HG03135 (cell line): ENCODE measurements at regions not wholly inside any gene's neighbourhood (a gene's known extent, or its start where the extent isn't known, plus 50 kb on each side); places are given as distances from the start of the nearest gene placed in this dataset.

Source experiments
- ATAC-seq: cut with Tn5 transposase; IDR thresholded peaks from one replicate; pipeline ENCODE4 v1.9.1; 2021; ENCODE audit warnings: mild to moderate bottlenecking, moderate library complexity; ENCODE audit not compliant: unreplicated experiment

DNA sequence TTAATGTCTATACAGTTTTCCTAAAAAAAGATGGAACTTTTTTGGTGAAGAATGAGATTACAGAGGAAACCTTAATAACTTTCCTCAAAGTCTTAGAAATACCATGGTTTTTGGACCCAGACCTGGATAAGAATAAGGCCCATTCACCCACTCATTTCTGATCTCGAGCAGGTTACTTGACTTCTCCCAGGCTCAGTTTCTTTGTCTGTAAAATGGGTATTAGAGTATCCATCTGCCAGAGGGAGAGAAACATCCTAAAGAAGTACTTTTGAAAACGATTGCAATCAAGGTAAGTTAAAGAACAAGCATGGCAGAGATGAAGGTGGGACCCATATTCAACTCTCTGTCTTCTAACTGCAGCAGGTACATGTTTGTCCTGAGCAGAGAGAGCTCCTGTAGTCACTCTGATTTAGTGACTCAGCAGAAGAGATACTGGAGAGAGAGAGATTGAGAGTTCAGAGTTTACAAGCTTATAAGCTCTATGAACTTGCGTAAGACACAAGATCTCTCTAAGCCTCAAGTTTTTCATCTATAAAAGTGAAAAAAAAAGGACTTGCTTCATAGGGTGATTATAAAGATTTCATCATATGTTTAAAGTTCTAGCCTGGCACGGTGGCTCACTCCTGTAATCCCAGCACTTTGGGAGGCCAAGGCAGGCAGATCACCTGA, 379.4 kb upstream of the SGCD start:
- no peak for ATAC-seq

DNA sequence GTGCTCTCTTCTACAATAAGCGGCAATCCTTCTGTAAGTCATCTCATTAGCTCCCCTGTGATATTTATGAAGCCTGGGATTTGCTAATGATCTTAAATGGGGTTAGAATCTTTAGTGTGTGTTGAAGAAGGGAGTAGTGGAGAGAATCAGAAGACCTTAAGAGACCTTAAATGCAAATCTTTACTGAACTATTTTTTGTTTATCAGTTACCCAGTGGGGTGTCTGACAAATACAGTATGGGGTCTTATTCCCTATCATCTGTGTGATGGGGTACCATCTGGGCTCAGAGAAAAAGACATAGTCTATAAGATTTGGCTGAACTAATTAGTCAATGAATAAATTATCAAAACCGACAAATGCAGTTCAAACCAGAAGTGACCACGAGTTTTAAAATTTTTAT, 378.4 kb upstream of the SGCD start:
- ATAC-seq: no peak

GRCh38 chr5:155952486-155953089, 374.4 kb upstream of the SGCD start:
- no peak for ATAC-seq

- ATAC-seq: no peak
Measured at GRCh38 chr5:155953335-155953734, 373.6 kb upstream of the SGCD start.

- ATAC-seq: no peak
Measured at GRCh38 chr5:155954701-155955445, 372.1 kb upstream of the SGCD start.

DNA sequence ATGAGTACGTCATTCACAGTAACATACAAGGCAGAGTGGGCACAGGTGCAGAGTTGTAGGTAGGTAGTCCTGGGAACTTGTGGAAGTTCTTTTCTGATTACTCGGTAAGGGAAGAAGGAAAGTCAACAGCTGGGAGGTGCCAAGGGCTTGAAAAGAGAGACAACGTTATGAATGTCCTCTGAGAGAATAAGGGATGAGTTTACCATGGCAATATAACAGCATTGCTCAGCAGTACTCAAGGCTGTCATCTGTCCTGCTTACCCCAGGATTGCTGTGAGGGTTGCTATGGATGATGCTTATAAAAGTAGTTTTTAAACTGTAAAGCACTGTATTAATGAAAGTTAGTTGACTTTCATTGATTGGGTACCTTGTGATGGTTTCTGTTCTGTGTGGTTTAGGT, 369.1 kb upstream of the SGCD start:
- no peak for ATAC-seq

DNA sequence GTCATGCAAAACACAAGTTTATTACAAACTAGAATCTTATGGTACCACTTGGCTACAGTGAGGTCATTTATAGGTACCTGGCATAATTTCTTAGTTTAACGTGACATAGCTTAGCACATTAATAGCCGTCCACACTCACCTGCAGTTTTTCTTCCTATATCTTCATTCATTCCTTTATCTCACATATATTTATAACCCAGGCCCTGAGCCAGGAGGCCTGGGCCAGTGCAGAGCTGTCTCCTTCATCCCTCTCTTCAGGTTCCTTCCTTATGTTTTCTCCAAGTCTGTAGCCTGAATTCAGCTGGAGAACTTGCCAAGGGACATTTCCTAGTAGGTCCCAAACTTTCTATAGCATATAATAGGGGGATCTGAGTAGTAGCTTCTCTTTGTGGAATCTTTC, 367.9 kb upstream of the SGCD start:
- ATAC-seq: no peak

DNA sequence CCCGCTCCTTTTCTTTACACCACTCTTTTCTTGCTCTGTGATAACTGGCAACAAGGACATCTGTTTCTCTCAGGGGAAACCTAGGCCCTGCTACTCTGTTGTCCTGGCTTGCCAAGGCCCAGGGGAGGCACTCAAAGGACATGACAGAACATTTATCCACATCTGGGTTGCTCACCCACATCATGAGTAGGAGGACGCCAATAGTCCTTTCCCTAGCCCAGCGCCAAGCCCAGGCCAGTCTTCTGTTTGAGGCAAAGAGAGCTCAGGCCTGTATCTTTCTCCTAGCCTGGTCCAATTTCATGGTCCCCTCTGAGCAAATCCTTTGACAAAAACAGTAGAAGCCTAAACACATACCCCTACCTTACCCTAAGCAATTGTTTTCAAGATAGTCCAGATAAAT, 366.8 kb upstream of the SGCD start:
- no peak for ATAC-seq

DNA sequence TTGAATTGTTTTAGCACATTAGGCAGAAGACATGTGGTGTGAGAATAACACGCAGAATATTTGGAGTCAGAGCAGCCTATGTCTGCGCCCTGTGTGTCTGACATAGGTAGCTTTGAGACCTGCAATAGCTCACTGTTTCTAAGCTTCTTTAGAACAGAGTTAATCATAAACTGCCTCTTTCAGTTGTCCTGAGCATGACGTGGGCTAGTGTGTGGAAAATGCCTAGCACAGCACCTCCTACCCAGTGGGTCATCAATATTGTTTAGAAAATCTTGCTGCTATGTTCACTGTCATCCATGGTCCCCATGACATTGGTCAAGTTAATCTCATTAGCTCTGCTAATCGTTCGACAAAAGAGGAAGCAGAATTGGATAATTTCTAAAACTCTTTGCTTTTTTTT, 357.4 kb upstream of the SGCD start:
- no peak for ATAC-seq

DNA sequence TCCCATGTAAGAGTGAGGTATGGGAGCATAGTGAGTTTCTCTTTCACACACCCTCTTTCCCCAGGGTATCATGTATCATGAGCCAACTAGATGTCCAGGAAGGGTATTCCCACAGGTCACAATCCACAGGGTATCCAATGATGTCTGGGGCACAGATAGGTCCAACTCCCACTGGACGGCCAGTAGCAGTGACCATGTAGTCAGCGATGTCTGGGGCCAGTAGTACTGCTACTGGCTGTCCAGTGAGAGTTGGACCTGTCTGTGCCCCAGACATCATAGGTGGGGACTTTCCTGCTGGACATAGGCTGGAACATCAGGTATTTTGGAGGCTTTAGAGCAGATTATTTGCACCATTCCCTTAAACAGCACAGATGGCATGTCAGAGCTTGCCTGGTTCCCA, 352.6 kb upstream of the SGCD start:
- ATAC-seq: no peak

DNA sequence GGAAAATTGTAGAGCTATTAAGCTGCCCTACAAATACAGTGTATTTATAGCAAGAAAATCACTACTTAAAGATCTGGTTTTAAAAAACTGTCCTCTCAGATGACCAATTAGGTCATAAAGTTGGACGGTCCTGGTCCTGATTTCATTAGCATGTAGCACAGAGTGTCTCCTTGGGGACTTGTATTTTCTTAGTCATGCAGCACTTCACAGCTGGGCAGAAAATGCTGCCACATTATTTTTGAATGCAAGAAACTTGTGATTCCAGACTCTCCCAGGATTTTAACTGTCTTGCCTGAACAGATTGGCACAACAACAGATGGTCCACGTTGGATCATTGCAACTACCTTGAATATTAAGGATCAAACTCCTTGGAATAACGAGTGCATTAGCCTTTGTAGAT, 348.1 kb upstream of the SGCD start:
- ATAC-seq: no peak

GRCh38 chr5:155982354-155982753, 344.6 kb upstream of the SGCD start:
- no peak for ATAC-seq

GRCh38 chr5:155983954-155984353, 343.0 kb upstream of the SGCD start:
- ATAC-seq: no peak

- ATAC-seq: no peak
Measured at GRCh38 chr5:155987265-155987810, 339.6 kb upstream of the SGCD start.

DNA sequence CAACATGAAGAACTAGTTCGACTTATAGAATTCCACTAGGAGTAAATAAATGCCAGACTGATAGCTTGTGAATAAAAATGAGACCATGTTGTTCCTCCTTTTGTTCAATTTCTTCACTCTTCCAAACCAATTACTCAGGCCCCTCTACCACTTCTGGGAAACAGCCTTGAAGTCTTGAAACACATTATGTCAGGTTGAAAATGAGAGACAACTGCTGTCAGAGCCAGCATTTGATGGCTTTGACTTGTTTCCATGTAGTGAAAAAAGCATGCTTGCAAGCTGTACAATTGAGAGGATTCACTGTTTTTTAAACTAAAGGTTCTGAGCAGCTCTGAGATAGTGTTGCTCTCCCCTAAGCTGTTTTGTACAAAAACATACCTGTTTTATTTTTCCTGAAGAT, 337.1 kb upstream of the SGCD start:
- no peak for ATAC-seq

DNA sequence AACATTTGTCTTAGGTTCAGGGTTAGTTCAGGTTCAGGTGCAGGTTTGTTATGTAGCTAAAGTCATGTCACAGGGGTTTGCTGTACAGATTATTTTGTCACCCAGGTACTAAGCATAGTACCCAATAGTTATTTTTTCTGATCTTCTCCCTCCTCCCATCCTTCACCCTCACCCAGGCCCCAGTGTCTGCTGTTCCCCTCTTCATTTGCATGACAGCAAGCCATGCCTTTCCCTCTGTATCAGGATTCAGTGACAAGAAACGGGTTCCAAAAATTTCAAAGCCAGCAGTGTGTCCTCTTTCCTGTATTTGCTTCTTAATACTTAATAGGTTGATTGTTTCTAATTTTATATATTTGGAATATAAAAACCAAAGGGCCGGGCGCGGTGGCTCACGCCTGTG, 330.8 kb upstream of the SGCD start:
- ATAC-seq: no peak

GRCh38 chr5:155998257-155998656, 328.7 kb upstream of the SGCD start:
- ATAC-seq: no peak

DNA sequence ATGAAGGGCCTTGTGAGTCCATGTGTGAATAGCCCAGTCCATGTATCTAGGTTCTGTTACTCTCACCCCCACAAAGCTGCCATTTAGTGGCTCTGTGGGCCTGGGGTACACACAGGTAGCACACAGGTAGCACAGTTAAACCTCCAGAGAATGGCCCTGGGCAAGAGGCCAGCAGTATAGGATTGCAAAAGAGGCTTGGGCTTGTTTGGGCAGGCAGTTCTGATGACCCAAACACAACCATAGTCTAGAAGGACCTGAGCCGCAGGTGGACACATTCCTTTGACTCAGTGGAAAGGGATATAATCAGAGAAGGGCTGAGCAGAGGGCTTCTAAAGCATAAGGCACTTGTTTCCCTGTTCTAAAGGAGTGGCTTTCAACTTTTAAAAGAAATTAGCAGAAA, 326.8 kb upstream of the SGCD start:
- no peak for ATAC-seq

DNA sequence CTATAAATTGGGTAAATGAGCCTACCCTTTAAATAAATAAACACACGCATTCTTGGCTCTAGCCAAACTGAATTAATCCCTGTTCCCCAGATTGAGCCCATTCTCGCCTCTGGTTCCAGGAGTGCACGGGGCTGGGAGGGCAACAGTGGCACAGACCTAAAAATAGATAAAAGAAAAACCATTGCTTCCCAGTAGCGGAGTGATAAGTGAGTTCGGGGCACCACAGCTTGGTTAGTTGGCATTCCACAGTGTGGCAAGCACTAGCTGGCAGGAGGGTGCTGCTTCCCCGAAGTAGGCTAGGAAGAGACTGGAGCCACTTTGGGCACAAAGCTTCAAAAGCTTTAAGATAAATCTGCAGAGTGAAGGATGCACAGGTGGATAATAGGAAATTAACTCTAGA, 322.2 kb upstream of the SGCD start:
- no peak for ATAC-seq

GRCh38 chr5:156006026-156006647, 320.8 kb upstream of the SGCD start:
- no peak for ATAC-seq

GRCh38 chr5:156008844-156009243, 318.1 kb upstream of the SGCD start:
- no peak for ATAC-seq

- no peak for ATAC-seq
Measured at GRCh38 chr5:156009583-156009982, 317.4 kb upstream of the SGCD start.
